DMS53 treated with DMSO at 0.1 percent for 48 hours (cell line): ENCODE measurements at regions not wholly inside any gene's neighbourhood (a gene's known extent, or its start where the extent isn't known, plus 50 kb on each side); places are given as distances from the start of the nearest gene placed in this dataset.

Experiments
- DNase-seq: peaks from one replicate; lab custom pipeline; 2025; ENCODE audit not compliant: unreplicated experiment; lab: John Stamatoyannopoulos, UW

- DNase-seq: no peak
These were observed 188.5 kb downstream of the HLX start for GRCh38 chr1:221067721-221068120.

- no peak for DNase-seq
These were observed 190.1 kb downstream of the HLX start for GRCh38 chr1:221069178-221069903.

GRCh38 chr1:221069986-221070385 is 190.7 kb downstream of the HLX start:
- DNase-seq: no peak

GRCh38 chr1:221071777-221072176 is 192.5 kb downstream of the HLX start:
- no peak for DNase-seq

- no peak for DNase-seq
These were observed 193.0 kb downstream of the HLX start for GRCh38 chr1:221072214-221072613.

GRCh38 chr1:221074332-221074731 is 195.1 kb downstream of the HLX start:
- no peak for DNase-seq

GRCh38 chr1:221075911-221076310 is 196.7 kb downstream of the HLX start:
- no peak for DNase-seq

- DNase-seq: no peak
These were observed 197.2 kb downstream of the HLX start for GRCh38 chr1:221076391-221076811.

GRCh38 chr1:221078260-221078965 is 199.2 kb downstream of the HLX start:
- no peak for DNase-seq

GRCh38 chr1:221083902-221084301 is 204.7 kb downstream of the HLX start:
- no peak for DNase-seq

- no peak for DNase-seq
These were observed 205.4 kb downstream of the HLX start for GRCh38 chr1:221084681-221085080.

GRCh38 chr1:221085701-221086375 is 206.6 kb downstream of the HLX start:
- DNase-seq: no peak

GRCh38 chr1:221087919-221088318 is 208.7 kb downstream of the HLX start:
- no peak for DNase-seq

- DNase-seq: no peak
These were observed 210.0 kb downstream of the HLX start for GRCh38 chr1:221089273-221089672.

GRCh38 chr1:221089803-221090202 is 210.6 kb downstream of the HLX start:
- no peak for DNase-seq

GRCh38 chr1:221093903-221094791 is 214.9 kb downstream of the HLX start:
- DNase-seq: no peak

- DNase-seq: no peak
These were observed 218.4 kb downstream of the HLX start for GRCh38 chr1:221097479-221098281.

- DNase-seq: no peak
These were observed 219.5 kb downstream of the HLX start for GRCh38 chr1:221098471-221099405.
